OCI-LY3 (cell line): ENCODE measurements at regions not wholly inside any gene's neighbourhood (a gene's known extent, or its start where the extent isn't known, plus 50 kb on each side); places are given as distances from the start of the nearest gene placed in this dataset.

Source experiments
- H2AFZ ChIP-seq: fragments of 200-600, 300-600 bp; shearing (Covaris generic); 2 replicates; pipeline ENCODE4 v1.6.0; 2014; ENCODE audit warnings: antibody characterized with exemption, low read depth, low read length
- H3K27ac ChIP-seq: fragments of 200-600, 300-600 bp; sonication (generic); 2 replicates; pipeline ENCODE4 v1.5.1; 2014; ENCODE audit warnings: mild to moderate bottlenecking, low read length, moderate library complexity, mixed read lengths
- H3K27me3 ChIP-seq: fragments of 200-600, 300-600 bp; sonication (generic); 2 replicates; pipeline ENCODE4 v1.6.1; 2014; ENCODE audit warnings: low read depth, low read length, mixed read lengths
- H3K36me3 ChIP-seq: fragments of 200-600, 300-600 bp; sonication (generic); replicated peaks from 2 replicates; pipeline ENCODE3; 2014; ENCODE audit warnings: low read depth, low read length, mixed read lengths
- H3K4me1 ChIP-seq: fragments of 300-600, 200-600 bp; sonication (generic); 2 replicates; pipeline ENCODE4 v1.6.1; 2014; ENCODE audit warnings: low read length, mixed read lengths
- H3K4me2 ChIP-seq: fragments of 200-600, 300-600 bp; sonication (generic); 2 replicates; pipeline ENCODE4 v1.6.1; 2014; ENCODE audit warnings: low read length, mixed read lengths
- H3K4me3 ChIP-seq: fragments of 300-600, 200-600 bp; sonication (generic); 2 replicates; pipeline ENCODE4 v1.5.1; 2014; ENCODE audit warnings: antibody characterized with exemption, mild to moderate bottlenecking, low read length, moderate library complexity
- H3K79me2 ChIP-seq: fragments of 300-600, 200-600 bp; shearing (Covaris generic); 2 replicates; pipeline ENCODE4 v1.6.1; 2014; ENCODE audit warnings: mild to moderate bottlenecking, low read length, mixed read lengths
- H3K9ac ChIP-seq: fragments of 300-600, 200-600 bp; shearing (Covaris generic); 2 replicates; pipeline ENCODE4 v1.6.0; 2014; ENCODE audit warnings: mild to moderate bottlenecking, low read length, moderate library complexity
- H3K9me3 ChIP-seq: fragments of 200-600, 300-600 bp; shearing (Covaris generic); 2 replicates; pipeline ENCODE4 v1.6.1; 2014; ENCODE audit warnings: low read length, mixed read lengths; ENCODE audit not compliant: insufficient read depth
- H4K20me1 ChIP-seq: fragments of 200-600, 300-600 bp; sonication (generic); 2 replicates; pipeline ENCODE4 v1.6.1; 2016; ENCODE audit warnings: low read length, mixed read lengths; ENCODE audit not compliant: insufficient read depth
- EZH2phosphoT487 ChIP-seq: fragments of 200-600 bp; shearing (Covaris generic); IDR thresholded peaks from 2 replicates; pipeline ENCODE4 v1.6.1; 2018; ENCODE audit warnings: antibody characterized with exemption, mixed run types, low read depth
- TF ChIP-seq, protein P1 (sequence below): fragments of 200-600, 300-600 bp; sonication (generic); IDR thresholded peaks from 2 replicates; pipeline ENCODE4 v1.5.1; 2014; ENCODE audit warnings: antibody characterized with exemption, low read length, low read depth

DNA sequence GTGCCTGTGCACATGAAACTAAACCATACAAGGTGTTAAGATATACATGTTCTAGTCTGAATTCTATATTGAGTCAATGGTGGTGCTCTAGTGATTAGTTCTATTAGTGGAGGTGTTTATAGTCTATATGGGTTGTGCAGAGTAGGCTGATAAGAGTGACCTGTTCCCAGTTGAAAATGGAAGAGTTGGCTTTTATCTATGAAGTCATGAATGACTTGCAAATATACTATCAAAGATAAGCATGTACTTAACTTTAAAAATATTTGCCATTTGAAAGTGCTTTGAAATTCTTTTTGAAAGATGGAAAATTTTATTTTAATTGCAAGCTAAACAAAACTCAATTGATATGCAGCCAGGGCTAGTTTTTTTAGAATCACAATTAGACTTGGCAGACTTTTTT, 150.6 kb upstream of the SGO1 start:
- no peaks in the 10 kb centered on the region for H3K79me2 ChIP-seq
- H3K4me3 ChIP-seq, result no peak overlapping the region
- no peak overlapping the region for H2AFZ ChIP-seq
- H3K4me1 ChIP-seq, result peaks cover 2% of the 10 kb centered on the region; the same call in 1 of the 2 replicates
- H3K9ac ChIP-seq, result no peak overlapping the region
- no peaks in the 10 kb centered on the region for H3K9me3 ChIP-seq
- H3K27me3 ChIP-seq, result no peaks in the 10 kb centered on the region
- H4K20me1 ChIP-seq, result no peaks in the 10 kb centered on the region
- H3K27ac ChIP-seq, result no peak overlapping the region
- TF ChIP-seq, protein P1, sequence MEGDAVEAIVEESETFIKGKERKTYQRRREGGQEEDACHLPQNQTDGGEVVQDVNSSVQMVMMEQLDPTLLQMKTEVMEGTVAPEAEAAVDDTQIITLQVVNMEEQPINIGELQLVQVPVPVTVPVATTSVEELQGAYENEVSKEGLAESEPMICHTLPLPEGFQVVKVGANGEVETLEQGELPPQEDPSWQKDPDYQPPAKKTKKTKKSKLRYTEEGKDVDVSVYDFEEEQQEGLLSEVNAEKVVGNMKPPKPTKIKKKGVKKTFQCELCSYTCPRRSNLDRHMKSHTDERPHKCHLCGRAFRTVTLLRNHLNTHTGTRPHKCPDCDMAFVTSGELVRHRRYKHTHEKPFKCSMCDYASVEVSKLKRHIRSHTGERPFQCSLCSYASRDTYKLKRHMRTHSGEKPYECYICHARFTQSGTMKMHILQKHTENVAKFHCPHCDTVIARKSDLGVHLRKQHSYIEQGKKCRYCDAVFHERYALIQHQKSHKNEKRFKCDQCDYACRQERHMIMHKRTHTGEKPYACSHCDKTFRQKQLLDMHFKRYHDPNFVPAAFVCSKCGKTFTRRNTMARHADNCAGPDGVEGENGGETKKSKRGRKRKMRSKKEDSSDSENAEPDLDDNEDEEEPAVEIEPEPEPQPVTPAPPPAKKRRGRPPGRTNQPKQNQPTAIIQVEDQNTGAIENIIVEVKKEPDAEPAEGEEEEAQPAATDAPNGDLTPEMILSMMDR, result no peak
- TF ChIP-seq EZH2phosphoT487, result no peak
- H3K36me3 ChIP-seq, result no peaks in the 10 kb centered on the region
- no peak overlapping the region for H3K4me2 ChIP-seq

DNA sequence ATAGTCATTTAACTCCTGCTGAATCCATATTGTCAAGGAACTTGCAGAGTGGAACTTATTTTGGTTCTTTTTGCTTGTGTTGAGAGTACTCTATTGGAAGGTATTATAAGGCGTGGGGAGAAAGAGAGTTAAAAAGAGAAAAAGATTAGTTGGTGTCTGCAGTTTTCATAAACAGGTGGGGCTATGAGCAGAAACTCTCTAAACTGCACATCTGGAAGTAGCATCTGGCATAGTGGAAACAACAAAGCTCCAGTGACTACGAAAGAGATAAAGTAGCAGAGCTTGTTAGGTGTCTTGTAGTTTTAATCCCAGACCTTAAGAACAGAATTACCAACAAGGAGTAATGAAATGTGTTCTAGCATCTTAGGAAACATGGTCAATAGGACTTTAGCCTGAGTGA, 148.8 kb upstream of the SGO1 start:
- no peaks in the 10 kb centered on the region for H3K9me3 ChIP-seq
- no peaks in the 10 kb centered on the region for H3K36me3 ChIP-seq
- H3K4me2 ChIP-seq, result no peak overlapping the region
- no peak overlapping the region for H3K9ac ChIP-seq
- H4K20me1 ChIP-seq, result no peaks in the 10 kb centered on the region
- no peaks in the 10 kb centered on the region for H3K27me3 ChIP-seq
- no peaks in the 10 kb centered on the region for H3K79me2 ChIP-seq
- H3K27ac ChIP-seq, result no peak overlapping the region
- H2AFZ ChIP-seq, result no peak overlapping the region
- no peak overlapping the region for H3K4me3 ChIP-seq
- H3K4me1 ChIP-seq, result no peaks in the 10 kb centered on the region
- TF ChIP-seq EZH2phosphoT487, result no peak
- TF ChIP-seq, protein P1, result no peak

DNA sequence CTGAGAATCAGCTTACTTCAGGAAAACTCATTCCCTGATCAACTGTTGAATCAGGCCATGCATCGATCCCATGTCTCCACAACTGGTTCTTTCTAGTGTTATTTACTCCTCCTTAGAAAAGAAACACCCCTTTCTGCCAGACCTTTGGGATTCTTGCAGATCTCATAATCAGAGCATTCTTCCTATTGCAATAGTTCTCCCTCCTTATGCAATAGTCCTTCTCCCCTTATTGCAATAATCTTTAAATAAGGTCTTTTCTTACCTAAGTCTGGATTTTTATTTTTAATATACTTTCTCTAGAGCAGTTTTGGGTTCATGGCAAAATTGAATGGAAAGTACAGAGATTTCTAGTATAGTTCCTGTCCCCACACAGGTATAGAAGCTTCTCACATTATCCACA, 141.9 kb upstream of the SGO1 start:
- no peak overlapping the region for H3K9ac ChIP-seq
- H3K36me3 ChIP-seq, result no peaks in the 10 kb centered on the region
- H3K4me2 ChIP-seq, result no peak overlapping the region
- H2AFZ ChIP-seq, result no peak overlapping the region
- no peaks in the 10 kb centered on the region for H3K9me3 ChIP-seq
- TF ChIP-seq, protein P1, result no peak
- no peak for TF ChIP-seq EZH2phosphoT487
- H3K4me1 ChIP-seq, result peaks cover 10% of the 10 kb centered on the region
- no peak overlapping the region for H3K4me3 ChIP-seq
- H3K27ac ChIP-seq, result no peak overlapping the region
- no peaks in the 10 kb centered on the region for H3K27me3 ChIP-seq
- H4K20me1 ChIP-seq, result no peaks in the 10 kb centered on the region
- H3K79me2 ChIP-seq, result no peaks in the 10 kb centered on the region

DNA sequence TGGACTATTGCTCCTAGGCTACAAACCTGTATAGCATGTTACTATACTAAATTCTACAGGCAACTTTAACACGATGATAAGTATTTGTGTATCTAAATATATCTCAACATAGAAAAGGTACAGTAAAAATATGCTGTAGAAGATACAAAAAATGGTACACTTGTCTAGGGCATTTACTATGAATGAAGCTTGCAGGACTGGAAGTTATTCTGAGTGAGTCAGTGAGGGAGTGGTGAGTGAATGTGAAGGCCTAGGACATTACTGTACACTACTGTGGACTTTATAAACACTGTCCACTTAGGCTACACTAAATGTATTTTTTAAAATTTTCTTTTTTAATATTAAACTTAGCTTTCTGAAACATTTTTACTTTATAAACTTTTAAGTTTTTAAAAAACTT, 140.5 kb upstream of the SGO1 start:
- Histone ChIP-seq H3K36me3 (no peaks in the 10 kb centered on the region), H3K9me3 (no peaks in the 10 kb centered on the region), H3K4me1 (peaks cover 10% of the 10 kb centered on the region), H3K79me2 (no peaks in the 10 kb centered on the region), H2AFZ (no peak overlapping the region), H3K27me3 (no peaks in the 10 kb centered on the region), H3K4me3 (no peak overlapping the region), H4K20me1 (no peaks in the 10 kb centered on the region), H3K27ac (no peak overlapping the region), H3K4me2 (no peak overlapping the region), H3K9ac (no peak overlapping the region)
- TF ChIP-seq, protein P1, result no peak
- TF ChIP-seq EZH2phosphoT487, result no peak
